HG03354 (cell line): ENCODE measurements at regions not wholly inside any gene's neighbourhood (a gene's known extent, or its start where the extent isn't known, plus 50 kb on each side); places are given as distances from the start of the nearest gene placed in this dataset.
"Not testable (repeated sequence)": the region's sequence is repeated elsewhere in the genome, so short reads cannot be mapped to it uniquely, and the experiment has no call there.

Source experiments
- ATAC-seq: cut with Tn5 transposase; IDR thresholded peaks from one replicate; pipeline ENCODE4 v1.9.1; 2021; ENCODE audit warnings: mild to moderate bottlenecking; ENCODE audit not compliant: unreplicated experiment, poor library complexity, severe bottlenecking

DNA sequence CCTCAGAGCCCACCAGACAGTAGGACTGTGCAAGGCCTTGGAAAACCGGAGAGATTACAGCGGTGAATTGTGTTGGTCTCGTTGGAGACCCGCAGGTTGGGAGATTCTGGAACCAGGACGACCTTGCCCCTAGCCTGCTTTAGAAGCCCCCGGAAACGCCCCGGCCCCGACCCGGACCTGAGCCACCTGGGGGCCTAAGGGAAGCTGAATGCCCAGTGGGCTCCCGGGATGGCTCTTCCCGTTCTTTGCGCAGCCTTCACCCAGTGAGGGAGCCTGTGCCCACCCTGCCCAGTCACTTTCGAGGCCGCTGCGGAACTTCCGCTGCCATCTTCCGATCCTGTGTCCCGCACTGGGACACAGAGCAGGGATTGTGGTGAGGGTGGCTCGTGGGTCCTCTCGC, 254.4 kb downstream of the FAM72C start:
- ATAC-seq, result no peak

DNA sequence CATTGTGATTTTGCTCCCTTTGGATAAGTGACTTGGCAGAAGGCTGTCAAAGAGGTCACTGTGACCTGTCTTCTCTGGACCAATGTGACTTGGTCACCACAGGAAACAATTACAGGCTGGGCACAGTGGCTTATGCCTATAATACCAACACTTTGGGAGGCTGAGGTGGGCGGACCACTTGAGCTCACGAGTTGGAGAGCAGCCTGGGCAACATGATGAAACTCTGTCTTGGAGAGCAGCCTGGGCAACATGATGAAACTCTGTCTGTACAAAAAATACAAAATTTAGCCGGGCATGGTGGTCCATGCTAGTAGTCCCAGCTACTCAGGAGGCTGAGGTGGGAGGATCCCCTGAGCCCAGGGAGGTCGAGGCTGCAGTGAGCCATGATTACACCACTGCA, 256.9 kb downstream of the FAM72C start:
- not testable (repeated sequence) for ATAC-seq

DNA sequence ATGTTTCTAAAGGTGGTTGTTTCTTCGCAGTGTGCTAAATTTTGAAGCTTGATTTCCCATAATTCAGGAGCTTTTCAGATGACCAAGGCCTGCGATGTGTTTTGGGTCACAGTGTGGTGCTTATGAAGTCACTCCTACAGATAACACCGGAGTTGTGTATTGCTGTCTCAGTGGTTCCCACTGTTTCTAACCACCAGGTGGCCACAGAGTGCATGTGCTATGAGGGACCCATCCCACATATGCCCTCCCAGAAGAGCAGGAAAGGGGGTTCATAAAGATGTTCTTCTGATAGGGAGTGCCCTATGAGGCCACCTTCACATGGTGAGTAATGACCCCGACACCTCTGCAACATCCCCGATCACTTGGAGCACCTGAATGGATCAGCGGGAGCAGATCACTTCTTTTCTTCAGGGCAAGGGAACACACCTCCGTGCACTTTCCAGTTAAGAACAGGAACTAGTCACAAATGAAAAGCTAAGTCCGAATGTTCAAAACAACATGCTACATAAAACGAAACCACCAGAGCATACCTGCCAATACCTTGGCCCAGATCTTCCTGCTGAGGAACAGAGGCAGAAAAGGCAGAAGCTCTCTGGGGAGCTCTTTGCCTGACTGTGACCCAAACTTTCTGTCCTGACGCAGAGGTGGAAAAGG, 262.1 kb downstream of the FAM72C start:
- not testable (repeated sequence) for ATAC-seq

DNA sequence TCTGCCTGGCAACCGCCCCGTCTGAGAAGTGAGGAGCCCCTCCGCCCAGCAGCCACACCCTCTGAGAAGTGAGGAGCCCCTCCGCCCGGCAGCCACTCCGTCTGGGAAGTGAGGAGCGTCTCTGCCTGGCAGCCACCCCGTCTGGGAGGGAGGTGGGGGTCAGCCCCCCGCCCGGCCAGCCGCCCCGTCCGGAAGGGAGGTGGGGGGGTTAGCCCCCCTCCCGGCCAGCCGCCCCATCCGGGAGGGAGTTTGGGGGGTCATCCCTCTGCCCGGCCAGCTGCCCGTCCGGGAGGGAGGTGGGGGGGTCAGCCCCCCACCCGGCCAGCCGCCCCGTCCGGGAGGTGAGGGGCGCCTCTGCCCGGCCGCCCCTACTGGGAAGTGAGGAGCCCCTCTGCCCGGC, 269.0 kb downstream of the FAM72C start:
- not testable (repeated sequence) for ATAC-seq

DNA sequence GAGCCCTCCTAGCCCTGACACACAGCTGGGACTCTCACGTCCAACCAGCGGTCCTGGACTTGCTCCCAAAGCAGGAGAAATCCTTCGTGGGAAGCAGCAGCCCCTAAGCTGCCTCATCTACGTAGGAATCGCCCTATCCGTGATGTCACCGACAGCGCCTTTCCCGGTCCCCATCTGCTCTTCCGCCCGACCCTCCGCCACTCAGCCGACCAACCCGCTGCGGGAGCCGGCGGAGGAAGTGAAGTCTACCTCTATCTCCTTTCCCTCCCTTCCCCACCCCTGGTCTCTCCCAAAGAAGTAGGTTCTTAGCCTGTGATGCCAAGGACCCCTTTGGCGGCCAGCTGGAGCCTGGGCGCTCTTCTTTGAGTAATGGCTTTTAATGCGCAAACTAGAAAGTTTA, 272.1 kb downstream of the FAM72C start:
- no peak for ATAC-seq

DNA sequence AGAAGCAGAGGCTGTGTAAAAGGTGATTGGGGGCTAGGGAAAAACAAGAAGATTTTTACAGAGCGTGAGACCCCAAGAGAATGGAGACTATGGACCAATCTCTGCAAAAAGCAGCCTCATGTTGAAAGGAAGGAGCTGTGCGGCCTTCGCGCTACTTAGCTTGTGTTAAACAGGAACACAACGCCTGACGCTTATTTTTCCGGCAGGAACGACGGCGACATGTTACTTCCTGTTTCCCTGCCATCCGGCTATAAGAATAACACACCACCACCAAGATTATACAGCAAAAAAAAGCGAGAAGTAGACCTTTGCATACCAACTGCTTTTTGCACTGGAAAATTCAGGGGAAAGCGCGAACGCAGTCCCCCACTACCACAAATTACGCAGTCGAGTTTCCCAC, 272.7 kb downstream of the FAM72C start:
- no peak for ATAC-seq

DNA sequence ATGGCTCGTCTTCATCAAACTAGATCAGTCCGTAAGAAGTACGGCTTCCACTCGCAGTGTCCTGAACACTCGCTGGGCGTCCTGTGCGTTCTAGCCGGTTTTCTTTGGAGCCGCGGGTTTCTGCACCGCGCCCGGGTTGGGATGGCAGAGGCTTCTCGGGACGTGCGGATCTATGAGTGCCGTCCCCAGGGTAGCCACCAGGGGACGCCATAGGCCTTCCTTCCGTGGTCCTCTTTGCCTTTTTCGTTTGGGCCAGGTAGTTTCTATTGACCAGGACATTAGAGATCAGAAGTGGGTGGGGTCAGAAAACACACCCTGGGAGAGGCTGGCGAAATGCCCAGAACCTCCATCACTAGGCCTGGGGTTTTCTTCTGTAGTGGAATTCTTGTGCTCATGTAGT, 273.8 kb downstream of the FAM72C start:
- ATAC-seq, result no peak

DNA sequence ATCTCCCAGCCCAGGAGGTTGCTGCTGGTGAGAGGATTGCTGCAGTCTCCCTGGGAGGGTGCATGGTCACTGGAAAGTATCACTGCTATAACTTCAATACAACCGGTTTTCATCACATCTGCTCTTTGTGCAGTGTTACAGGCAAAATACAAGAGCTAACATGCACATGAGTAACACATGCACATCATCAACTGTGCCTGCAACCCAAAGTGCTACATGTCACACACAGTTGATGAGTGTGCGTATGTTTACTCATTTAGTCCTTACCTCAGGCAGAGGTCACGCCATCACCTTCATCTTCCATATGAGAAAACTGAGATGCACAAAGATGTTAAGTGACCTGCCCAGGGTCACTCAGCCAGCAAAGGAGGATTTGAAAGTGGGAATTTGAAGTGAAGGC, 277.7 kb downstream of the FAM72C start:
- no peak for ATAC-seq

DNA sequence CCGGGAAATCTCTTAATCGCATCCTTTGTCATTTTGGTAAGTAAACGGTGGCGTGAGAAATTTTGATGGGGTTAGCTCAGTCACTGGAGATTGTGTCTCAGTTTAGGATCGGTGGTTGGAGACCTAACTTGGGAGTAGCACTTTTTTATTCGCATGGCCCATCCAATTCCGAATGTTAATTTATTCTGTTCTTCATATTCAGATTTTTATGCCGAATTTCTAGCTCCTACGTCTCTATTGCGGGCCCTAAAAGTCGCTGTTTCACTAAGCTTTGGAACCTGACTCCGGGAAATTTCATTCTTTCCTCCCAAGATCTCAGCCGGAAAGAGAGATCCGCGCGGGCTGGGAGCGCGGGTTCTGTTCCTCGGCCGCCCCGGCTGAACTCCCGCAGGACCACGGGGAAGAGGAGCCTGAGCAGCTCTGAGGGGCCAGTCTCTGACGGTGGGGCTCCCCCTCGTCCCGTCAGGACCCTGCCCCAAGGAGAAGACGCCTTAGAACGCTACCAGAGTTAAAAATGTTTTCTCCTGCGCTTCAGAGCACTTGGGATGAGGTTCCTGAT, 279.7 kb downstream of the FAM72C start:
- no peak for ATAC-seq

DNA sequence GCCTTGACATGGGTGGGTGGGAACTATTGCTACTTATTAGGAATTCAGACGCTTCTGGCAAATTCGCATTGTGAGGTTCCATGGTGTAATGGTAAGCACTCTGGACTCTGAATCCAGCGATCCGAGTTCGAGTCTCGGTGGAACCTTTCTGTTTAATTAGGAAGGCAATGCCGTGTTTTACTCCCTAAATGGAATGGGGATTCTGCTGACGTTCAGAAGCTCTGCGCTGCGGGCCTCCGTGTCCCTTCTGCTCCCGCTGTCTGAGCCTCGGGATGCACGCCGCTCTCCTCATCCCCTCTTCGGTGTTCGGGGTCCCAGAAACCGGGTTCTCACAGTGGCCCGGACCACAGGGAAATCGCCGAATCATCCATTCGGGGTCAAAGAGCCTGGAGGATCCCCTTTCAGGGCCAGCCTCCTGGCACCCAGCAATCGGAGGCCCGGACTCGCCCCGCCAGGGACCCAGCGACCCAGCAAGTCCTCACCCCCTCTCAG, 280.3 kb downstream of the FAM72C start:
- no peak for ATAC-seq

DNA sequence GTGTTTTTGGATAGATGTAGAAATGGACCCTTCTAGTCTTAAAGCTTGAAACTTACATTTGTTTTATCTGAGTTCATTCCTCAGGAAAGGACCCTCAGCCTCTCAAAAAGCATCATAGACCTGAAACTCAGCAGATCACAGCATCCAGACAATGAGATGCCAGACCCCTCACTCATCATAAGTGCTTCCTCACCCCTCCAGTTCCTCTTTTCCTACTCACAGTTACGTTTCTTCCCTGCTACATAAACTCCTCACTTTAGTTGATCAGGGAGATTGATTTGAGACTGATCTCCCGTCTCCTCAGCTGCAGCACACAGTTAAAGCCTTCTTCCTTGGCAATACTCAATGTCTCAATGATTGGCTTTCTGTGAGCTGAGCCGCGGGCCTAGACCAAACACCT, 282.0 kb downstream of the FAM72C start:
- no peak for ATAC-seq

DNA sequence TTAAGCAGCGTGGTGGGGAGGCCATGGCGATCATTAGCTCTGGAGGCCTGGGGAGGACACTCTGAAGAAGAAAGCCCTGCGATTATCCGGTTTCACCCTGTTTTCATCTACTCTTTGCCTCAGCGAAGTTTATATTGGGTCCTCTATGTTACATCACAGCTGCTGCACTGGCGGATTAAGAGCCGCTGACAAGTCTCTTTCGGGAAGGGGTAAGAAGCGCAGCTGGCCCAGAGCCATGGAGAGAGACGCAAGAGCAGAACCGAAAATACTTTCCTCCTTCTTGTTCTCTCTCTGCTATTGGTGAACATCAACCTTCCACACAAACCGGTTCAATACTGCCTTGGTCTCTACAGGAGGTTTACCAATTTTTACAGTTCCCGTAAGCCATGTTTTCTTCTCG, 291.5 kb downstream of the FAM72C start:
- ATAC-seq, result no peak

DNA sequence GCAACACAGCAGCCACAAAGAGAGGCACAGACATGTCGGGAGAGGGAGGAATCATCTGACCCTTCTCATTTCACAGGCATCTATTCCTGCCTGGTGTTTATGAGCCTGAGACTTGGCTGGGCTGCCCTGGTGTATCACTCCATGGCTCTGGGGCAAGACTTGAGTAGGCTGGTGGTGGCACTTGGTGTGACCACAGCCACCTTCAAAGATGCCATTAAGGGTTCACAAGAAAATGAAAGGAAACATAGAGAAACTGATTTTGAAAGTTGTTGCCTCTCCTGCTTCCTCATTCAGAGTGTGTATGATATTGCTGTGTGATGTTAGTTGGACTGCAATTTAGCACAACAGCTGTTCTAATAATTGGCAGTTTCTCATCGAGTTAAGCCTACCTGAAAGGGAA, 298.8 kb downstream of the FAM72C start:
- no peak for ATAC-seq

DNA sequence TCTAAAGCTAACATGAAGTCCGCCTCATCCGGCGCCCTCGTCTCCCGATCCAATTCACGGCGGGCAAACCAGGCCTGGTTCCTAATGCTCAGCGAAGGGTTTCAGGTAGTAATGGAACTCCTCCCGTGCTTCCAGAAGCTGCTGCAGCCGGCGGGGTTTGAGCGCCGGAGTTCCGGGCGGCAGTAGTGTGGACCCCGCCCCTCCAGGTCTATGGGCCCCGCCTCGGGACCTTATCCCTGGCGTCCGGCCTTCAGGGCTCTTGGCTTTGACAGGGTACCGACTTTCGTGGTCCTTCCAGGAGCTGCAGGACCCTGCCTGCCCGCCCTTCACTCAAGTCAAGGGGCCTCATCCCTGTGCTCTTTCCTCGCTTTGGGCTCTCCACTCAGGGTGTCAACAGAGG, 304.1 kb downstream of the FAM72C start:
- no peak for ATAC-seq

DNA sequence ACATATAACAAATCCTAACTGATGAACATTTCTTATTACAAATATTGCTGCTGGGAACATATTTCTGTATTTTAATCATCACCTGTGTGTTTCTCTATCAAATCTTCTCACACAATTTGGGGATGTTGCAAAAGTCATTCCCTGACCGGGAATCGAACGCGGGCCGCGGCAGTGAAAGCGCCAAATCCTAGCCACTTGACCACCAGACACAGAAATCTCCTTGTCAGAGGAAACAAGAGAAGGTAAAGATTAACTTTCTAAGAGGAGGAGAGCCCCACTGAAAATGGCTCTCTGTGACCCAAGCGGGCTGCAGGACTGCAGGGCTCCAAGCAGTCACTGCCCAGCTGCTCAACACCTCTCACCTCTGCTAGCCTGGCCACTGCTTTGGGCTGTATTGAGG, 304.9 kb downstream of the FAM72C start:
- ATAC-seq, result no peak

DNA sequence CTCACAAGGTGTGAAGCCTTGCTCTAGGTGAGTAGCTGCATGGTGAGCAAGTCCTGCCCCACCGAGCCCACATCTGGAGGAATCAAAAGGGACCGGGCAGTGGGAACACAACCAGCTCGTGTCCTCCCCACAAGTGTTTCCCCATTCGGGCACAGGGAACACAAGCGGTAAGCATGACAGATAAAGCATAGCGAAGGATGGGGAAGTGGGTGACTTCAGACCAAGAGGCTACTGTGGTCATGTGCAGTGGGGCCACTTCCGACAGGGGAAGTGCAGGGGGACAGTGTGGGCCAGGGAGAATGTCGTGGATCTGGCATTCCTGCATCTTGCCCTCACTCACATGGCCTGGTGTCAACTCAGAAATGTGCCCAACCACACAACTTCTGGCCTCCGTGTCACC, 306.2 kb downstream of the FAM72C start:
- no peak for ATAC-seq

DNA sequence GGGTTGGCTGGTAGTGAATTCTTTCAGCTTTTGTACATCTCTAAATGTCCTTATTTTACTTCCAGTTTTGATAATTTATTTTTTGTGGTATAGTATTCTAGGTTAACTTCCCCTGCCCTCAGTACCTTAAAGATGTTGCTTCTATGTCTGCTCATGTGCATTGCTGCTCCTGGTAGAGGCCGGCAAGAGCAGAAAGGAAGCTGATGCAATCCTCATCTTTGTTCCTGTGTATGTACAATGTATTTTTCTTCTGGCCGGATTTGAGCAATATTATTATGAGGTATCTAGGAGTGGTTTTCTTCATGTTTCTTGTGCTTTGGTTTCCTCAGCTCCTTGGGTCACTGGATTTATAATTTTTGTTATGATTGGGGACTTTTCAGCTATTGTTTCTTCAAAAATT, 308.7 kb downstream of the FAM72C start:
- ATAC-seq, result not testable (repeated sequence)

DNA sequence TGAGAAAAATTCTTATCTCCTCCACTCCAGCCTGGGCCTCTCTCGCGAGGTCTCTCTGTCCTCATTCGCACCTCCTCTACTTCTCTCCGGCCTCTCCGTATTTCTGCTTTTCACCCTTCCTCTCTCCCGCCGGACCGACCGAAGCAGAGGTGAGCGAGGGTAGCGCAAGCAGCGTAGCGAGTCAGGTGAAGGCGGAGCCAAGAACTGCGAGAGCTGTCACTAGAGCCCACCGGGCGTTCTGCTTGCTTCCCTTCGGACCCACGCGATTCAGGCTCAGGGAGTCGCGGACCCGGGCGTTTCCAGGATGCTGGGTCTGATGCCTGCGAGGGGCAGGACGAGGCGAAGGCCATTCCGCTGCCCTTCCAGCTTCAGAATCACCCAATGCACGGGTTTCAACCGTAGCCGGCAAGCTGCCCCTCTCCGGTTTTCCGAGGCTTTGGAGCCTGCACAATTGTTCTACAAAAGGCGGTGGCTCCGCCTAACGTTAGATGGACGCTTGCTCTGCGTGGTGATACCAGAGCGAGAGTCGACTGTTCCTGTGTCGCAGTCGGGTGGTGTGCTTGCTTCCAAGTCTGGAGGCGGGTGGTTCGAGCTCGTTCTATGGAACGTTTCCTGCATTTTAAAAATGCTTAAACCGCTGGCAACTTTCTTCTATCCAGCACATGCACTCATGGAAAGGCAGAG, 310.2 kb downstream of the FAM72C start:
- no peak for ATAC-seq

DNA sequence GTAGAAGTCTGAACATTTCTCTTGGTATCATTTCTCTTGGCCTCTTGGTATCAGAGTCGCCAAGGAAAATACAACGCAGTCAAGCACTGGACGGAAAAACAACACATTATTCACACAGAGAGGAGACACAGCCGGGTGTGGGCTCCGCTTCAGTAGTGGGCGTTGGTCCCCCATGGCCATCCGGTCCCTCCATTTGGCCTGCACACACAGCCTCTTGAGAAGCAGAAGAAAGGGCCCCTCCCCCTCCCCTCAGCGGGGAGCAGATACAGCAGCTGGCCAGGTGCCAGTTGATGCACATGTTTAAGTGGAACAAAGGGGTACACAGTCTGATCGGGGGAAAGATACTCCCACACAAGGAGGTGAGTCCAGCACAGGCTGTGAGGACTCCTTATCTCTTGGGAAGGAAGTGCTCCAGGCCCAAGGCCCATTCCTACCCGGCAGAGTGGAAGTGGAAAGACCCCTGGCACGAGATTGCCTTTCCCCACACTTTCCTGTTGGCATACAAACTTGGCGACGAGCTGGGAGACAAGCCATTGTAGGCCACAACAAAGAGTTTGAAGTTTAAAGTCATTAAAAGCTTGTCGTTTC, 311.3 kb downstream of the FAM72C start:
- no peak for ATAC-seq

DNA sequence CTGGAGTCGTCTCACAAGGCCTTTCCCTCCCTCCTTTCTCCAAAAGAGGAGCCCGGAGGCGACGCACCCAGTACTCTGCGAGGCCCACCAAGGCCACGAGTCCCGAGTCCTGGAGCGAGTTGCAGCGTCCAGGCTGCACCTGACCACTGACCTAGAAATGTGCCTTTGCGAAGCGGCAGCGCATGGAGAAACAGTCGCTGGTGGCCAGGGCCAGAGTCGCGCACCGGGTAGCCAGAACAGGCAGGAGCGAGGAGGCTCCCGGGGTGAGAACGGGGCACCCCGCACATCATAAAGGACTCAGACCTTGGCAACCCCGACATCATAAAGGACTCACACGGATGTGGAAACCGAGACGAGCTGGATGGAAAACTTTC, 318.4 kb downstream of the FAM72C start:
- no peak for ATAC-seq
